SHP77 (cell line): ENCODE measurements at regions not wholly inside any gene's neighbourhood (a gene's known extent, or its start where the extent isn't known, plus 50 kb on each side); places are given as distances from the start of the nearest gene placed in this dataset.
"Not testable (repeated sequence)": the region's sequence is repeated elsewhere in the genome, so short reads cannot be mapped to it uniquely, and the experiment has no call there.

Experiments
- DNase-seq, 2 experiments: peaks; one replicate each; lab custom pipeline; 2025; lab: John Stamatoyannopoulos, UW

DNA sequence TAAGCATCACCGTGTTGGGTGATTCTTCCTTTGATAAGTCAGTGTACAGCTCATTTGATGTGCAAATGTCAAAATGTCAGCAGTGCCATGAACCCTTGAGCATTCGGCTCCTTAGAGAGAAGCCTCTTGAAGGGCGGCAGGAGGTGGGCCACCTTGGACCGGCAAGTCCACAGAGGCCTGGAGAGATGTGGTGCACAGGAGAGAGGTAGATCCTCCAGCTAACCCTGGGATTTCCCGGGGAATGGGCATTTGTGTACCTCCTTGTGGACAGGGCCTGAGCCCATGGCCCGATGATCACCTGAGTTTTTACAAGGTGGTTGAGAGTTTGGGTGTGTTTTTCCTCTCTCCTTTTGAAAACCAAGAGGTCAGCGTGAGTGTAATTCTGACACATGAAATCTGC is 133.2 kb upstream of the RCN1 start:
- no peak for DNase-seq

DNA sequence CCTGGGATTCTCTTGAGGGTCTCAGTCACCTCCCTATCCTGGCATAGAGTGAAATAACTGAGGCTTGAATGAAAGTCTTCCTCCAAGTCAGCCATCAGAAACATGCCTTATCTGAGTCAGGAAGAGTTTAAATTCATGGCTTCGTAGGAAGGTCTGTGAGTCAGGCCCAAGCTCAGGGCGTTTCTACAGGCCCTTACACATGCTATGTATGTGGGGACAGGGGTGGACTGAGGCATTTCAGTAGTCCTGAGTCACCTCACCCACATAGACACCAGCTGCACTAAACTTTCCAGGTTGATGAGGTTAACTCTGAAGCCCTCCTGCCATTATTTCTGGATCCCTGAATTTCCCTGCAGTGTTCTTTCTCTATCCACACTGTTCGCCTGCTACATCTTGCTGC is 134.6 kb upstream of the RCN1 start:
- DNase-seq: no peak

DNA sequence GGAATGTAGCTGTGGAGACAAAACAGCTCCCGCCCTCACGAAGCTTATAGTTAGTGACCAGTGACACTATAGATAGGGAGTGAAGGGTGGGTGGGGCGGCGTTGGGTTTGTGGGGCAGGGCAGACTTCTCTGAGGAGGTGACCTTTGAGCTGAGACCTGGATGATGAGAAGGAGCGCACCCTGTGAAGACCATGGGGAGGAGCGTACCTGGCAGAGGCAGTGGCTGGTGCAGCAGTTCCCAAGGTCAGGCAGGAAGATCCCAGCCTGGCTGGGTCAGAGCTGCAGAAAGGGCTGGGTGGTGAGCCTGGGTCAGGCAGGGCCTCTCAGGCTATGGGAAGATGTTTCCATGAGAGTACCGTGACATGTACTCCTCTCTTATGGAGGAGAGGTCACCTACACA is 135.0 kb upstream of the RCN1 start:
- DNase-seq: no peak

DNA sequence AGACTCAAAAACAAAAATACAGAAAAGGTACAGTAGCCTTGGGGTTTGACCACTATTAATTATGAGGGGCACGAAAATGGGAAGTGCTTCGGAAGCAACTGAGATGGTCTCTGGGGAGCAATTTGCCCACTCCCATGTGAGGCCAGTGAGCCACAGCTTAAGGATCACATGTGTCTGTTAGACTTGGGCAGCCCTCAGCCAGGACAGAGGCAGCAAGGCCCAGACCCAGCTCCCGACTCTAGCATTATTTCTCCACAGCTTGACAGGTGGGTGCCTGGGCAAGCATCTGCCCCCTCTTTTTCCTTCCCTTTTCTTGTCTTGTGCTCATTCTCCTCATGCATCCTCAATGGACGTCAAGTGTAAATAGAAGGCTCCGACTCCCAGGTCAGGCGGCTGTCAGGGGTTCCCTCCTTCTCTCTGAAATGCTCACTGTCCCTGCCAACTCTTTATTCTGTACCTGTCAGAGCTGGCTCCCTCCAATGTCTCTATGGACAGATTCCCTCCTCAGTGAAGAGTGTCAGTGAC is 137.0 kb upstream of the RCN1 start:
- no peak for DNase-seq

DNA sequence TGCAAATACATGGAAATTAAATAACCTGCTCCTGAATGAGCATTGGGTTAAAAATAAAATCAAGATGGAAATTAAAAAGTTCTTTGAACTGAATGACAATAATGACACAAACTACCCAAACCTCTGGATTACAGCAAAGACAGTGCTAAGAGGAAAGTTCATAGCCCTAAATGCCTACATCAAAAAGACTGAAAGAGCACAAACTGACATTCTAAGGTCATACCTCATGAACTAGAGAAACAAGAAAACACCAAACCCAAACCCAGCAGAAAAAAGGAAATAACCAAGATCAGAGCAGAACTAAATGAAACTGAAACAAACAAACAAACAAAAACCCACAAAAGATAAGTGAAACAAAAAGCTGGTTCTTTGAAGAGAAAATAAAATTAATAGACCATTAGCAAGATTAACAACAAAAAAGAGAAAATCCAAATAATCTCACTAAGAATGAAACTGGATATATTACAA is 138.6 kb upstream of the PAX6 start:
- not testable (repeated sequence) for DNase-seq

DNA sequence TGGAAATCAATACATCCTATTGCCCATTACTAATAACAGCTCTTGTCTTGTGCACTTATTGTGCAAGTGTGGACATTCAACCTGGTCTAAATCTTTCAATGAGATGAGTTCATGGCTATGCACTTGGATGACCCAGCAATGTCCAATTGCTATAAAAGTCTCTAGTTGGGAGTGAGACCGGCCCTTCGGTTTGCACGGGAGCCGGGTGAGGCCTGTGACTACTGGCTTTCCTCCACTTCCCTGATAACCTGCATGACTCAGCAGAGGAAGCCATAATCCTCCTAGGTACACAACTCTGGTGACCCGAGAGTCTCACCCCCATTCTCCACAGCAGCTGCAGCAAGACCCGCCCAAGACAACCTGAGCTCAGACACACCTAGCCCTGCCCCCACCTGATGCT is 135.9 kb upstream of the PAX6 start:
- no peak for DNase-seq

DNA sequence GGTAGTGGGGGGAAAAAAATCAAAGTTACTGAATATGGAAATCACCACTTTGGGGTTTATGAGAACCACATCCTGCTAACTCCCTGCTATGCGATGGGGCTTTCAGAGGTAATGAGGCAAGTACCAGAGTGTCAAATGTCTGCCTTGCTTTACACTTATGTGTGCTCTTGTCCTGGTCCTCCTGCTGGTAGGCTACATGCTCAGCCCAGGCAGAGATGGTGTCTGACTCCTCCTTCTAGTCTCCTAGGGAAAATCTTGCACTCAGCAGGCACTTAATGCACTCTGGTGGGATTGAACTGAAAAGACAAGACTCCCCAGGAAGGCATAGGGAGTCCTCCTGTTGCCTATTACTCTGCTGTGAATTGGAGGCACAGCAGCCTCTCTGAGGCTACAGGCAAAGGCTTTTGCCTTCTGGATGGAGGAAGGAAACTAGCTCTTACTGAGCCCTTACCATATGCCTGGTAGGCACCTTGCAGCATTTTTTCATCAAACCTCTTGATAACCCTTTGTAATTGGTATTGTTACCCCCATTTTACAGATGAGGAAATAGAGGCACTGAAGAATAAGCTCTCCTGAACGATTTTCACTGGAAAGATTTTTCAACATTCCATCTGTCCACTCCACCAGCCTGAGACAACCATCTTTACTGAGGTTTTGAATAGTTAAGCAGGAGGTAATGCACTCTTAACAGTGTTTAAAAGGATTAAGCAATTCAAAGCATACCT is 132.1 kb upstream of the PAX6 start:
- DNase-seq: no peak

DNA sequence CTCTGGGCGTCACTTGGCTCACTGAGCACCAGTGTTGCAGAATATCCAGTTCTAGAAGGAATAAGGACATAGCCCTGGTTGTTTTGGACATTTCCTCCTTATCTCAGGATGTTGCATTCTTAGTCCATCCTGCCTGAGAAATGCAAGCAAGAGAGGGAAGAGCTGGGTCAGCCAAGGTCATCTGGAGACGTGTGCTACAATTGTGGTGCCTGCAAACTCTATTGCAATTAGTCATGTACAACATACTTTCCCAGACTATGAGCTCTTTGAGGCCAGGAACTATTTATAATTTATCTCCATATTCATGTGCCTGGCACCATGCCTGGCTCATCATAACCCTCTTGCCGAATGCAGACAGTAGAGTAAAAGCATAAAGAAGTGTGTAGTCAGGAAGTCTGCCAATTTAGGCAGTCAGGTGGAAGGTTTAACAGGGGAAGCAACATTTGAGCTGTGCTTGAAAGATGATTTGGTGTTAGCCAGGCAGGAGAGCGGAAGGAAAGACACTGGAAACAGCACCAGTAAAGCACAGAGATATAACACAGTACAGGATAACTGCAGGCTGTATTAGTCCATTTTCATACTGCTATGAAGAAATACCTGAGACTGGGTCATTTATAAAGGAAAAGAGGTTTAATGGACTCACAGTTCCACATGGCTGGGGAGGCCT is 129.4 kb upstream of the PAX6 start:
- DNase-seq: no peak

DNA sequence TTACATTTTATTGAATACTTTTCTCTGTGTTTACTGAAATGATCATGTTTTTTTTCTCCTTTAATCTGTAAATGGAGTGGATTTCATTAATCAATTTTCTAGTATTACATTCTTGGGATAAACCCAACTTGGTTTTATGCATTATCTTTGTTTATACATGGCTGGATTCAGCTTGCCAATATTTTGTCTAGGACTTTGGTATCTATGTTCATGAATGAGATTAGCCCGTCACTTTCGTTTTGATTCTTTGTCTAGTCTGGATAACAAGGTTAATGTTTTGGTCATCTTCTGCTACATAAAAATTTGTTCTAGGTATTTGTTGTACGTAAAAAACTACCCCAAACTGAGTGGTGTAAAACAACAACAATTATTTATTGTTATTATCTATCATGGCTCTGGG is 127.9 kb upstream of the PAX6 start:
- DNase-seq: no peak

DNA sequence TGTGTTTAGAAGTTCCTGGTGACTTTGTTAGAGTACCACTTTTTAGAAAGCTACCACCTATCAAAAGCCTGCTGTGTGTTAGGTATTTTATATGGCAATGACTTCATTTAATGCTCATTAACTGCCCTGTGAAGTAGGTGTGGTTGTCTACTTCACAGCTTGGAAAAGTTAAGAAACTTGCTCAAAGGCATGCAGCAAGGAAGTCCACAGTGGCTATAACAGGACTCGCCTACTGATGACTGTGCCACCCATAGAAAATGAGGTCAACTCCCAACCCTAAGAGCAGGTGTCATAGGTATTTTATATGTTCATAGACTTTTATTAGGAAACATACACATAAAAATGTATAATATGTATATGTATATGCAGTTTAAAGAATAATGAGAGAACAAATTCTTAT is 125.2 kb upstream of the PAX6 start:
- no peak for DNase-seq

DNA sequence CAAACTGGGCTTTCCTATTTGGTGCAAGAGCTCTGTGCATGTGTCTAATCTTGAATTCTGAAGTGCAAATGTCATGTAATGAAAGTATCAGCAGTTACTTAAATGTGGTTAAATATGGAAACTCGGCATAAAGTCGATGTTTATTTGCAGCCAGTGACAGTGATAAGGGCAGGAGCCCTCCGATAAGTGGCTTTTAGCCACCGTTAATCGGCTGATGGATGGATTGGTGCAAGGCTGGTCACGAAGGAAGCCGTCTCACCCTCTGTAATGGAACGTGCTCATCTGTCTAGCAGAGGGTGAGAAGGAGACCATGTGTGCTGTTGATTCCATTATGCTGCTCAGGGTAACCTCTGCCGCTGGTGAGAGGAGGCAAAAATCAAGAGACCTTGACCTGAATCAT is 121.8 kb upstream of the PAX6 start:
- no peak for DNase-seq

DNA sequence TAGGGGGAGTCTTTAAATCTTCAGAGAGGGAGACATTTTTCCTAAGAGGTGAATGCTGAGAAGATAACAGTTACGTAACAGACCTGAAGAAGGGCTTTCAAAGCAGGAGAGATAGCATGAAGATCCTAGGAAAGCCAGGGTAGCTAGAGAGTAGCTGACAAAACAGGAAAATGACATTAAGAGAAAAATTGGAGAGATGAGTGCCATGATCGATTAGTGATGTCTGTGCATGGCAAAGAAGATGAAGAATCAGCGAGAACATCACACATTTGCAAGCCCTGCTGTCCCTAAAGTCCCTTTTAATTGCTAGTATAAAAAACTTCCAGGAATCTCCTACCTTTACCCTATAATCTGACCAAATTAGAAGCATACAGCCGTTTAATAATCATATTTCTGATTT is 116.9 kb upstream of the PAX6 start:
- DNase-seq: no peak

DNA sequence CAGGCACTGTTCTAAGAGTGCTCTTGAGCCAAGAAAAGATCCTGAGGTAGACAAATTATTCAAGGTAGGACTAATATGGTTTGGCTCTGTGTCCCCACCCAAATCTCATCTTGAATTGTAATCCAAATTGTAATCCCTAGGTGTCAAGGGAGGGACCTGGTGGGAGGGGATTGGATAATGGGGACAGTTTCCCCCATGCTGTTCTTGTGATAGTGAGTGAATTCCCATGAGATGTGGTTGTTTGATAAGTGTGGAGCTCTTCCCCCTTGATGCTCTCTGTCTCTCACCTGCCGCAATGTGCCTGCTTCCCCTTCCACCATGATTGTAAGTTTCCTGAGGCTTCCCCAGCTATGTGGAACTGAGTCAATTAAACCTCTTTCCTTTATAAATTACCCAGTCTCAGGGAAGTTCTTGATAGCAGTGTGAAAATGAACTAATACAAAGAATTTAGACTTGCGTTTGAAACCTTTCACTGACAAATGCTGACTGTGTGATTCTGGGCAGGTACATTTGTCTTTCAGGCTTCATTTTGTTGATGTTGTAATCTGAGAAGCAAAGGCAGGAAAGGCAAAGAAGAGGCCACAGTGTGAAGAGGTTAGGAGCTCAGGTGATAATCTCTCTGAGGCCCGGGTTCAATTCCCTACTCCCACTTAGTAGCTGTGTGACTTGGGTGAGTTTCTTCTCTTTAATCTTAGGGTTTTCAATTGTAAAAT is 115.8 kb upstream of the PAX6 start:
- no peak for DNase-seq

DNA sequence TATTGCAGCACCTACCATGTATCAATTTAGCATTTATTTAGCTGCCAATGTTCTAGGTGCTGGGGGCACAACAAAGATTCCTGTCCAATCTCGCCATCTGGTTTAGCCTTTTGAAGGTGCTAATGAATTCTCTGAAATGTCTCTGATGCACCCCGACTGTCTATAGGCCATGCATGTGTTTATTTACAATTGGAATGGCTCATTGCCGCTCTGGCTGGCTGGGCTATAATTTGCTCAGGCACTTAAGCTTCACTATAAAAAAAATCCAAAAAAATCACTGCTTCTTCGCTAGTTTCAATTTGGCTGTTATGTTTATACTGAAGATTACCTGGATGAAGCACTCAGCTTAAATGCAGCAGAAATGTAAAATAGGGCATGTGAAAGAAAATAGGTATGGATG is 115.0 kb upstream of the PAX6 start:
- no peak for DNase-seq

DNA sequence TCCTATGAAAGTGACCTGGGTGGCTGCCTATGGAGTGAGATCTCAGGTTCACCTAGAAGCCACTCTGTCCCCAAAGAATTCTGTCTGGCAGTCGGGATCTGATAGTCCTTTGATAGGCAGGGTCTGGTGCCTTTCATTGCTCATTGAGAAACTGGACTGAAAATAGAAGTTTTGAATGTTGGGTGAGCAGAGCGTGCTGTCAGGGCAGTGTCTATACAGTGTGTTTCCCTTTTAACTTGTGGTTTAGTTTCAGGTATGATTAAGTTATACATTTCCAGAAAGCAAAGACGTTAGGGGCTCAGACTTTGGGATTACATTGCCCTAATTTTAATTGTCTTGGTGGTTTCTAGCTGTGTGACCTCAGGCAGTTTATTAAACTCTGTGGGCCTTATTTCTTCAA is 111.3 kb upstream of the PAX6 start:
- no peak for DNase-seq

DNA sequence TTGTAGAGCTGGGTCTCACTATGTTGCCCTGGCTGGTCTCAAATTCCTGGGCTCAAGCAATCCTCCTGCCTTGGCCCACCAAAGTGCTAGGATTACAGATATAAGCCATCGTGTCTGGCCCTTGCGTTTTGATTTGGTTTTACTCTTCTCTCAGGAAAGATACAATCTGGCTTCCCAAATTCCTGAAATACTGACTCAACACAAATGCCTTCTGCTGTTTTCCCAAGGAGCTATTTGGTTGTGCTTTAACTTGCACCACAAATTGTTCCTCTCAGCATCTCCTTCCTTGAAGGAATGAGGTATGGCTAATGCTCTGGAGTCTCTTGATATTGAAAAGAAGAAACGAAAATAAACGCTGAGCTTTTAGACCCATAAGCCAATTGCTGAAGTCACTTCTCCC is 110.0 kb upstream of the PAX6 start:
- no peak for DNase-seq

DNA sequence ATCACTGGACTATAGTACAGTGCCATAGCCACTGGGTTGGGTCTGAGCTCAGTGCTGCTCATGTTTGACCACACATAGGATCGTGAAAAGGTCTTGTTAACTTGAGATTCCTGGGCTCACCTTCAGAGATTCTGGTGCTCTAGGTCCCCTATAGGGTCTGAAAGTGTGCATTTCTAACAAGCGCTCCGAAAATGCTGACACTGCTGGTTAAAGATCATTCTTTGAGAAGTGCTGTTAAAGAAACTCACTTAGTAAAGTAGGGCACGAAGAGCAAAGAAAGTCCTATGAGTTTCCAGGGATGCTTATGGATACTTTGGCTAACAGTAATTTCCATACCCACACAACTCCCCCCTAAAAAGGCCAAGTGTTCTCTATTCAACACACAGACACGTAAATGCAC is 108.1 kb upstream of the PAX6 start:
- no peak for DNase-seq

DNA sequence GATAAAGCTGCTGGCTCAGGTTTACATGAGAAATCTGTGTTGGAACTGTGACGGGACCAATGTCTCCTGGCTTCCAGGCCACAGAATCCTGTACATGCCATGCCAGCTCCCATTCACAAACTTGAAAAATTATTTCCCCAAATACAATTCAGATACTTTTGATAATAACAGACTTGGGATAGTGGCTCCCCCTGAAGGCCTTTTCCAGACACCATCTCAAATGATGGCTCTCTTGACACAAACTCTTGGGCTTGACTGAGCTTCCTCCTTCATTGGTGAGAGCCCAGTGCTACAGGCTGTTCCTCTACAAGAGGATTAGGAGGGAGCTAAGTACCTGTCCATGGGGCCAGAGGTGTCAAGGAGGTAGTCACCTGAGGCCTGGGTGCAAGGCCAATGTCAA is 104.7 kb upstream of the PAX6 start:
- no peak for DNase-seq

DNA sequence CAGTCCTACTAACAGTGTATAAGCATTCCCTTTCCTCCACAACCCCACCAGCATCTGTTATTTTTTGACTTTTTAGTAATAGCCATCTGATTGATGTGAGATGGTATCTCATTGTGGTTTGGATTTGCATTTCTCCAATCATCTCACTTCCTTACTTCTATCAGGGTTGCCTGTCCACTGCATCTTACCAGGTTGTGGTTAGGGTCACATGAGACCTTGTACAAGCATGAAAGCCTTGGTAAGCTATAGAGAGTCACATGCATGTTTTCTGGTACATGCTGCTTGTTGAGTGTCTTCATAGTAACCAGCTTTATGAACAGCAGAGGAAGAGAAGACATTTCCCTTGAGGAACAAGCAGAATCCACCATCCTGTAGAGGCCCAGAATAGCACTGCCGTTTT is 102.9 kb upstream of the PAX6 start:
- DNase-seq: no peak

DNA sequence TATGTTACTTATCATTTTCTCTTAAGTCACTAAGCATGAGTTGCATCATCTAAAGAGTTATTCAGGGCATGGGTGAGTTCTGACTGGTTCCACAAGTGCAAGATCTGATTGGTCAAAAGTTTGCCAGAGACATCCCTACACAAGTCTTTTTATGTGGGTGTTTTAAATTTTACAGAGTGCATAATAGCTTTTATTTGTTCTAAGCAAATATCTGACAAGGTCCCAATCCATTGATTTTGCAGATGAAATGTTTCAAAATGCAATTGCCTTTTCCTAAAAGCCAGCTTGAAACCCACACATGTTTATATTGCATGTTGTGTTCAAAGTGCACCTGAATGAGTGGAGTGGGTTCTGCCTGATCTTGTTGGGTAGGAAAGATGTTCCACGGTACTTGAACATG is 101.7 kb upstream of the PAX6 start:
- DNase-seq: no peak

DNA sequence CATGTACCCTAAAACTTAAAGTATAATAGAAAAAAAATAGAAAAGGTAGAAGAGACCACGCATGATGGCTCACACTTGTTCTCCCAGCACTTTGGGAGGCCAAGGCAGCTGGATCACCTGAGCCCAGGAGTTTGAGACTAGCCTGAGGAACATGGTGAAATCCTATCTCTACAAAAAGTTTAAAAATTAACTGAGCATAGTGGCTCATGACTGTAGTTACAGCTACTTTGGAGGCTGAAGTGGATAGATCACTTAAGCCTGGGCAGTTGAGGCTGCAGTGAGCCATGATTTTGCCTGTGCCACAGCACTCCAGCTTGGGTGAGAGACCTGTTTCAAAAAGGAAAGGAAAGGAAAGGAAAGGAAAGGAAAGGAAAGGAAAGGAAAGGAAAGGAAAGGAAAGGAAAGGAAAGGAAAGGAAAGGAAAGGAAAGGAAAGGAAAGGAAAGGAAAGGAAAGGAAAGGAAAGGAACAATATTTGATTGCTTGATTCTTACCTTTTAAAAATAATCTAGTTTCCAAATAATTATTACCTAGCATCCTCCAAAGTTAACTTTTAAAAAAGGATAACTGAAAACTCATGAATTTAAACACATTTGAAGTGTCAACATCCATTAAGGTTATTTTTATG is 99.9 kb upstream of the PAX6 start:
- DNase-seq: no peak

DNA sequence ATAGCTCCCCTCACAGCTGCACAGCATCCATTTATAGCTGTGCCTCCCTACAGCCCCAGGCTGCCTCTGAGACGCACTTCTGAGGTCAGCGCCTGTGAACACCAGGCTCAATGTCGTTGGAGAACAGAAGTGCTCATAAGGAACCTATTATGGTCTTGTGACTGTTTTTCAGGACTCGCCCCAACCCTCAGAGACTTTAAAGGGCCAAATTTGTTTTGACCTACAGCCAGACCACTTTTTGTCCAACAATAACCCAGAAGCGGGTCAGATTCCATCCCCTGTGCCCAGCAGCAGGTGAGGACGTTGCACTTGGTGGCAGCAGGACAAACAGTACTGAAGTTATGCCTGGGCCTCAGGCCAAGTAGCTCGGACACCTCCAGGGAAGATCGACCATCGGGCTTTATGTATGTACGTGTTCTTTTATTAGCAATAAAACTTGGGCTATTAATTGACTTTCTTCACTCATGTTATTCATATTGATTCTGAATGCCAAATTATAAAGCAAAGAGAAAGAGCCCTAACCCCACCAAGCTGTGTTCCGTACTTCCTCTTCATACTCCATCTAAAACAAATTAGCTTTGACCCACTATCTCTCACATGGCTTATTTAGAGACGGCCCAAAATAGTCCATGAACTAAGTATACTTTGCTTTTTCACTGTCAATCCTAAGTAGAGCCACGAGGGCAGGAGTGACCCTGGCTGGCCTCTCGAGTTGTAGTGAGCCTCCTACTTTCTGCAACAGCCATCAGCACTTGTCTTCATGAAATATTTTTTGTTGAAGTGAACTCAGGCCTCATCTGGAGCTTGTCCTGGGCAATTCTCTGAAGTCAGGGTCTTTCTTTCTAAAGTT is 92.3 kb upstream of the PAX6 start:
- DNase-seq: no peak
